Neuronal stem cell (in vitro differentiated cells): ENCODE measurements at regions not wholly inside any gene's neighbourhood (a gene's known extent, or its start where the extent isn't known, plus 50 kb on each side); places are given as distances from the start of the nearest gene placed in this dataset.

ENCODE experiments used
- DNase-seq: peaks from one replicate; pipeline ENCODE4 v3.0.0-alpha.2; 2013; ENCODE audit warnings: low spot score
- H2AFZ ChIP-seq: one replicate; pipeline ENCODE4 v1.6.1; 2013; ENCODE audit warnings: mild to moderate bottlenecking, low read length, inconsistent platforms
- H2AK5ac ChIP-seq: 2 replicates; pipeline ENCODE4 v1.6.1; 2013; ENCODE audit warnings: low read depth, mild to moderate bottlenecking, inconsistent platforms, low read length, moderate library complexity, mixed read lengths
- H2BK120ac ChIP-seq: 2 replicates; pipeline ENCODE4 v1.6.1; 2013; ENCODE audit warnings: low read depth, mild to moderate bottlenecking, inconsistent platforms, low read length, moderate library complexity, mixed read lengths
- H2BK12ac ChIP-seq: one replicate; pipeline ENCODE4 v1.6.1; 2013; ENCODE audit warnings: low read length, inconsistent platforms
- H2BK15ac ChIP-seq: 2 replicates; pipeline ENCODE4 v1.6.1; 2013; ENCODE audit warnings: mild to moderate bottlenecking, low read length, inconsistent platforms, mixed read lengths
- H2BK5ac ChIP-seq: one replicate; pipeline ENCODE4 v1.6.1; 2013; ENCODE audit warnings: inconsistent platforms, mild to moderate bottlenecking, low read length, moderate library complexity
- H3K14ac ChIP-seq: one replicate; pipeline ENCODE4 v1.6.1; 2013; ENCODE audit warnings: low read length, inconsistent platforms
- H3K18ac ChIP-seq: 2 replicates; pipeline ENCODE4 v1.6.1; 2013; ENCODE audit warnings: low read length, inconsistent platforms
- H3K23ac ChIP-seq: 2 replicates; pipeline ENCODE4 v1.6.1; 2013; ENCODE audit warnings: low read depth, mild to moderate bottlenecking, mixed read lengths, low read length, inconsistent platforms; ENCODE audit not compliant: poor library complexity
- H3K27ac ChIP-seq: replicated peaks from 3 replicates; pipeline ENCODE4 v1.5.1; 2013; ENCODE audit warnings: low read length, inconsistent platforms
- H3K27me3 ChIP-seq, 3 experiments: 2 replicates each; pipeline ENCODE4 v1.6.1; 2013; ENCODE audit warnings: low read length in 3 of 3, mild to moderate bottlenecking in 2 of 3, inconsistent platforms in 1 of 3, low read depth in 1 of 3, mixed read lengths in 1 of 3, moderate library complexity in 1 of 3; ENCODE audit not compliant: control insufficient read depth in 3 of 3, insufficient read depth in 3 of 3
- H3K36me3 ChIP-seq, 2 donors: replicated peaks in 1 of 2; 2 replicates each; pipeline ENCODE4 v1.6.1; 2013; ENCODE audit warnings: low read length in 2 of 2; ENCODE audit not compliant: control insufficient read depth in 2 of 2, insufficient read depth in 2 of 2
- H3K4ac ChIP-seq: 2 replicates; pipeline ENCODE4 v1.6.1; 2013; ENCODE audit warnings: inconsistent platforms, mild to moderate bottlenecking, low read length, moderate library complexity
- H3K4me1 ChIP-seq, 2 donors: 1 replicate in 1 of 2; 2 replicates in 1 of 2; pipeline ENCODE4 v1.6.1; 2013; ENCODE audit warnings: low read length in 2 of 2, low read depth in 1 of 2; ENCODE audit not compliant: control insufficient read depth in 2 of 2, insufficient read depth in 1 of 2
- H3K4me2 ChIP-seq: one replicate; pipeline ENCODE4 v1.6.1; 2013; ENCODE audit warnings: mild to moderate bottlenecking, low read length, inconsistent platforms; ENCODE audit not compliant: insufficient read depth, poor library complexity, severe bottlenecking
- H3K4me3 ChIP-seq, 2 donors: 2 replicates each; pipeline ENCODE4 v1.5.1; 2013; ENCODE audit warnings: low read length in 2 of 2, mild to moderate bottlenecking in 2 of 2, inconsistent platforms in 1 of 2, moderate library complexity in 1 of 2
- H3K79me1 ChIP-seq: one replicate; pipeline ENCODE4 v1.6.1; 2013; ENCODE audit warnings: low read depth, mild to moderate bottlenecking, inconsistent platforms, low read length, moderate library complexity
- H3K9ac ChIP-seq: one replicate; pipeline ENCODE4 v1.6.1; 2013; ENCODE audit warnings: mild to moderate bottlenecking, low read depth, low read length, inconsistent platforms; ENCODE audit not compliant: poor library complexity
- H3K9me3 ChIP-seq, 2 donors: replicated peaks in 1 of 2; 2 replicates each; pipeline versions ENCODE3 to v1.6.1; 2013; ENCODE audit warnings: low read length in 2 of 2, mild to moderate bottlenecking in 2 of 2, inconsistent platforms in 1 of 2, low read depth in 1 of 2, mixed read lengths in 1 of 2, moderate library complexity in 1 of 2; ENCODE audit not compliant: control insufficient read depth in 2 of 2, insufficient read depth in 1 of 2
- H4K8ac ChIP-seq: one replicate; pipeline ENCODE4 v1.6.1; 2013; ENCODE audit warnings: low read depth, mild to moderate bottlenecking, inconsistent platforms, low read length, moderate library complexity
- H4K91ac ChIP-seq: one replicate; pipeline ENCODE4 v1.6.1; 2013; ENCODE audit warnings: low read length, low read depth, mild to moderate bottlenecking, inconsistent platforms; ENCODE audit not compliant: poor library complexity
- WGBS, 2 donors: extraction: QIAGEN DNeasy Blood & Tissue Kit; methylation state at CpG; one replicate each; pipeline ENCODE4 v1.1.7; 2013; ENCODE audit warnings: missing lambda C conversion rate in 2 of 2, mixed read lengths in 1 of 2; ENCODE audit not compliant: insufficient read length in 2 of 2, insufficient replicate concordance in 1 of 2; ENCODE audit errors: extremely low coverage in 2 of 2; 5-methylcytosine and 5-hydroxymethylcytosine counted together

DNA sequence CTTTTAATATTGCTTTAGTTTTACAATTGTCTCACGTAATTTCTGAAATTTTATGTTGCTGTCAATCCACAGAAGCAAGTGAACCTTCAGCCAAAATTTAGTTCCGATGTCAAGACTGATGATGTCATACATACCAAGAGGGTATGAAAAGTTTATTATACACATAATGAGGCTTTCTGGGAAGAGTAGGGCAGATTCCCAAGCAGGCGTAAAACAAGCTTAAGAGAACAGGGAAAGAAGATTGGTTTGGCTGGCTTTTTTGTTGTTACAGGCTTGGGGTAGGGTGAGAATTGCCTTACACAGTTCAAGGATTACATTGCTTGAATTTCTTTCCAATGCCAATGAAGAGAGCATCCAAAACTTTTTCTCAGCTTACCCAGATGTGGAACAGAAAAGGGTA, 1962.9 kb upstream of the CDH6 start:
- no peak overlapping the region for H3K18ac ChIP-seq
- H2AFZ ChIP-seq: peak overlapping the region; percentile 15
- H3K79me1 ChIP-seq: no peaks in the 10 kb centered on the region
- no peak overlapping the region for H4K8ac ChIP-seq
- no peak for DNase-seq
- WGBS, 2 donors: no CpG with 5 or more reads among the region's 3 CpGs
- no peak overlapping the region for H3K23ac ChIP-seq
- H2AK5ac ChIP-seq: no peak overlapping the region
- no peak overlapping the region for H3K4ac ChIP-seq
- H2BK120ac ChIP-seq: no peak overlapping the region
- no peak overlapping the region for H2BK5ac ChIP-seq
- no peak overlapping the region for H2BK15ac ChIP-seq
- H3K9me3 ChIP-seq: no peaks in the 10 kb centered on the region
- H3K27me3 ChIP-seq: no peaks in the 10 kb centered on the region
- no peak overlapping the region for H3K9ac ChIP-seq
- H2BK12ac ChIP-seq: no peak overlapping the region
- no peak overlapping the region for H3K27ac ChIP-seq
- no peaks in the 10 kb centered on the region for H3K36me3 ChIP-seq
- no peak overlapping the region for H4K91ac ChIP-seq
- H3K4me3 ChIP-seq: no peak overlapping the region
- no peaks in the 10 kb centered on the region for H3K4me1 ChIP-seq
- no peak overlapping the region for H3K4me2 ChIP-seq
- no peak overlapping the region for H3K14ac ChIP-seq

- Histone ChIP-seq H2AK5ac (no peak overlapping the region), H3K23ac (no peak overlapping the region), H3K18ac (no peak overlapping the region), H3K4me3 (no peak overlapping the region), H2BK12ac (no peak overlapping the region), H3K9me3 (no peaks in the 10 kb centered on the region), H3K27me3 (no peaks in the 10 kb centered on the region), H3K14ac (no peak overlapping the region), H3K27ac (no peak overlapping the region), H2BK120ac (no peak overlapping the region), H3K4me2 (no peak overlapping the region), H3K79me1 (no peaks in the 10 kb centered on the region), H3K36me3 (no peaks in the 10 kb centered on the region), H3K9ac (no peak overlapping the region), H2BK5ac (no peak overlapping the region), H4K8ac (no peak overlapping the region), H3K4ac (no peak overlapping the region), H3K4me1 (no peaks in the 10 kb centered on the region), H4K91ac (no peak overlapping the region), H2AFZ (no peak overlapping the region), H2BK15ac (no peak overlapping the region)
- no CpG with 5 or more reads among the region's 2 CpGs for WGBS, 2 donors
- no peak for DNase-seq
Observed at GRCh38 chr5:29229461-29229860, 1964.0 kb upstream of the CDH6 start.

GRCh38 chr5:29218138-29218537, 1975.3 kb upstream of the CDH6 start:
- H2BK15ac ChIP-seq: no peak overlapping the region
- no peaks in the 10 kb centered on the region for H3K9me3 ChIP-seq
- H3K4me1 ChIP-seq: no peaks in the 10 kb centered on the region
- no peak overlapping the region for H2AFZ ChIP-seq
- no peak overlapping the region for H2AK5ac ChIP-seq
- H3K4me3 ChIP-seq: no peak overlapping the region
- H2BK12ac ChIP-seq: no peak overlapping the region
- no peak overlapping the region for H2BK120ac ChIP-seq
- DNase-seq: no peak
- H3K9ac ChIP-seq: no peak overlapping the region
- H3K27ac ChIP-seq: no peak overlapping the region
- H3K23ac ChIP-seq: no peak overlapping the region
- H4K91ac ChIP-seq: no peak overlapping the region
- H4K8ac ChIP-seq: no peak overlapping the region
- no peak overlapping the region for H3K18ac ChIP-seq
- H3K79me1 ChIP-seq: no peaks in the 10 kb centered on the region
- no peaks in the 10 kb centered on the region for H3K27me3 ChIP-seq
- H3K36me3 ChIP-seq: no peaks in the 10 kb centered on the region
- H3K14ac ChIP-seq: no peak overlapping the region
- no peak overlapping the region for H2BK5ac ChIP-seq
- H3K4me2 ChIP-seq: no peak overlapping the region
- H3K4ac ChIP-seq: no peak overlapping the region

DNA sequence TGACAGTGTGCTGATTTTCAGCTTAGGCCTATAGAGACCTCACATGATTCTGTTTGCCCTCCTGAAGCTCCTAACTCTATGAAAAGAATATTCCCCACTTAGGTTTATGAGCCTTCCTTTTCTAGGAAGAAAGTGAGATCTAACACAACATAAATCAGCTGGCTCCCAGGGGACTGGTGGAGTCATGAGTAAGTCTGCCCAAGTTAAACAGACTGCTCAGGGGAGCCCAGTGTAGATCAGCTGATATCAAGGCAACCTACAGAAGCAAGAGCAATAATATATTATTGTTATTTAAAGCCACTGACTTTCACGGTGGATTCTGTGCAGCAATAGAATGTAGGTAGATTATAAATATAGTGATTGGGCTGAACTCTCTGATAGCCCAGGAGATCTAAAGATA, 1978.6 kb upstream of the CDH6 start:
- Histone ChIP-seq H3K9me3 (no peaks in the 10 kb centered on the region), H3K23ac (no peak overlapping the region), H3K27ac (no peak overlapping the region), H3K14ac (no peak overlapping the region), H3K4me3 (no peak overlapping the region), H3K4me1 (no peaks in the 10 kb centered on the region), H3K4ac (no peak overlapping the region), H3K36me3 (no peaks in the 10 kb centered on the region), H4K91ac (no peak overlapping the region), H4K8ac (no peak overlapping the region), H3K27me3 (no peaks in the 10 kb centered on the region), H3K18ac (no peak overlapping the region), H2BK15ac (no peak overlapping the region), H2BK5ac (no peak overlapping the region), H3K9ac (no peak overlapping the region), H2BK120ac (no peak overlapping the region), H2BK12ac (no peak overlapping the region), H3K79me1 (no peaks in the 10 kb centered on the region), H2AK5ac (no peak overlapping the region), H3K4me2 (no peak overlapping the region), H2AFZ (no peak overlapping the region)
- no CpG with 5 or more reads among the region's 1 CpG for WGBS, 2 donors
- DNase-seq: no peak
